Fibroblast of lung (primary cell): ENCODE measurements at regions not wholly inside any gene's neighbourhood (a gene's known extent, or its start where the extent isn't known, plus 50 kb on each side); places are given as distances from the start of the nearest gene placed in this dataset.

Experiments
- DNase-seq, 2 donors: peaks; one replicate each; pipeline versions ENCODE4 v3.0.0 to v3.0.0-alpha.2; 2010; ENCODE audit warnings: low read depth in 2 of 2
- H2AFZ ChIP-seq: 2 replicates; pipeline ENCODE4 v1.5.1; 2012; ENCODE audit warnings: low read length, control low read depth, inconsistent platforms
- H3K27ac ChIP-seq: 2 replicates; pipeline ENCODE4 v1.5.1; 2011; ENCODE audit warnings: low read length, control low read depth; ENCODE audit not compliant: insufficient read depth
- H3K27me3 ChIP-seq: 2 replicates; pipeline ENCODE4 v1.5.1; 2011; ENCODE audit warnings: mild to moderate bottlenecking, low read length; ENCODE audit not compliant: control insufficient read depth, insufficient read depth
- H3K36me3 ChIP-seq: 2 replicates; pipeline ENCODE4 v1.5.1; 2011; ENCODE audit warnings: low read length; ENCODE audit not compliant: control insufficient read depth, insufficient read depth
- H3K4me1 ChIP-seq: 2 replicates; pipeline ENCODE4 v1.5.1; 2011; ENCODE audit warnings: low read length; ENCODE audit not compliant: control insufficient read depth, insufficient read depth; ENCODE audit errors: extremely low read depth
- H3K4me2 ChIP-seq: 2 replicates; pipeline ENCODE4 v1.5.1; 2011; ENCODE audit warnings: low read length, control low read depth; ENCODE audit not compliant: insufficient read depth; ENCODE audit errors: extremely low read depth
- H3K4me3 ChIP-seq, 4 experiments: fragments of 200-600 bp in 1 of 4; sonication (generic) in 1 of 4; replicated peaks in 1 of 4; 2 replicates each; pipeline ENCODE4 v1.5.1; 2011 to 2016; ENCODE audit warnings: low read length in 4 of 4, low read depth in 3 of 4, mild to moderate bottlenecking in 3 of 4, control low read depth in 2 of 4, inconsistent platforms in 1 of 4, mixed read lengths in 1 of 4; ENCODE audit not compliant: insufficient read depth in 1 of 4; ENCODE audit errors: control extremely low read depth in 1 of 4
- H3K79me2 ChIP-seq: 2 replicates; pipeline ENCODE4 v1.5.1; 2012; ENCODE audit warnings: mild to moderate bottlenecking, low read length, inconsistent platforms; ENCODE audit not compliant: control insufficient read depth, insufficient read depth
- H3K9ac ChIP-seq: 2 replicates; pipeline ENCODE4 v1.5.1; 2011; ENCODE audit warnings: mild to moderate bottlenecking, low read length, control low read depth; ENCODE audit not compliant: insufficient read depth
- H3K9me3 ChIP-seq: 2 replicates; pipeline ENCODE4 v1.5.1; 2012; ENCODE audit warnings: low read depth, low read length; ENCODE audit not compliant: control insufficient read depth, insufficient read depth
- H4K20me1 ChIP-seq: 2 replicates; pipeline ENCODE4 v1.5.1; 2011; ENCODE audit warnings: low read length; ENCODE audit not compliant: control insufficient read depth, insufficient read depth; ENCODE audit errors: extremely low read depth
- CTCF ChIP-seq, 2 donors: IDR thresholded peaks in 1 of 2; conservative IDR thresholded peaks in 1 of 2; 1 replicate in 1 of 2; 2 replicates in 1 of 2; pipeline ENCODE4 v1.5.1; 2011 to 2012; ENCODE audit warnings: low read length in 2 of 2, control low read depth in 1 of 2, inconsistent platforms in 1 of 2, low read depth in 1 of 2, mild to moderate bottlenecking in 1 of 2
- EZH2 ChIP-seq: IDR thresholded peaks from 2 replicates; pipeline ENCODE4 v1.5.1; 2012; ENCODE audit warnings: low read length, control low read depth, mild to moderate bottlenecking; ENCODE audit errors: missing control alignments

GRCh38 chr6:113576310-113576709 lies 280.8 kb upstream of the MARCKS start:
- Histone ChIP-seq H3K9ac (no peak overlapping the region), H2AFZ (no peak overlapping the region), H3K27me3 (no peaks in the 10 kb centered on the region), H3K27ac (no peak overlapping the region), H3K36me3 (no peaks in the 10 kb centered on the region), H3K4me3 (no peak overlapping the region), H3K4me1 (no peaks in the 10 kb centered on the region), H3K4me2 (no peak overlapping the region), H3K79me2 (no peaks in the 10 kb centered on the region), H3K9me3 (no peaks in the 10 kb centered on the region), H4K20me1 (no peaks in the 10 kb centered on the region)
- DNase-seq: no peak
- TF ChIP-seq EZH2 (no peak), CTCF (conservative IDR thresholded peaks at IDR 0.05 in 1 of 2, IDR thresholded peaks at IDR 0.05 in 1 of 2; ENCODE audit: low read depth in 1 of 2, low read length in 2 of 2) (no peak)

GRCh38 chr6:113578691-113579090 lies 278.5 kb upstream of the MARCKS start:
- Histone ChIP-seq H3K4me2 (no peak overlapping the region), H3K9me3 (no peaks in the 10 kb centered on the region), H2AFZ (no peak overlapping the region), H4K20me1 (no peaks in the 10 kb centered on the region), H3K79me2 (no peaks in the 10 kb centered on the region), H3K4me3 (no peak overlapping the region), H3K9ac (no peak overlapping the region), H3K27ac (no peak overlapping the region), H3K36me3 (no peaks in the 10 kb centered on the region), H3K27me3 (no peaks in the 10 kb centered on the region), H3K4me1 (no peaks in the 10 kb centered on the region)
- no peak for DNase-seq
- TF ChIP-seq EZH2 (no peak), CTCF (conservative IDR thresholded peaks at IDR 0.05 in 1 of 2, IDR thresholded peaks at IDR 0.05 in 1 of 2; ENCODE audit: low read depth in 1 of 2, low read length in 2 of 2) (no peak)

- no peak overlapping the region for H3K4me2 ChIP-seq
- no peaks in the 10 kb centered on the region for H3K27me3 ChIP-seq
- DNase-seq: no peak
- H3K9me3 ChIP-seq: no peaks in the 10 kb centered on the region
- H3K4me1 ChIP-seq: peaks cover 7% of the 10 kb centered on the region
- no peak overlapping the region for H3K9ac ChIP-seq
- no peak overlapping the region for H3K27ac ChIP-seq
- H3K4me3 ChIP-seq: no peak overlapping the region
- no peaks in the 10 kb centered on the region for H3K79me2 ChIP-seq
- no peaks in the 10 kb centered on the region for H3K36me3 ChIP-seq
- H2AFZ ChIP-seq: no peak overlapping the region
- no peaks in the 10 kb centered on the region for H4K20me1 ChIP-seq
- TF ChIP-seq EZH2 (no peak), CTCF (conservative IDR thresholded peaks at IDR 0.05 in 1 of 2, IDR thresholded peaks at IDR 0.05 in 1 of 2; ENCODE audit: low read depth in 1 of 2, low read length in 2 of 2) (no peak)
These were observed 272.4 kb upstream of the MARCKS start for GRCh38 chr6:113584767-113585166.
